ENCODE measurements at regions not wholly inside any gene's neighbourhood (a gene's known extent, or its start where the extent isn't known, plus 50 kb on each side); places are given as distances from the start of the nearest gene placed in this dataset.
"Not testable (repeated sequence)": the region's sequence is repeated elsewhere in the genome, so short reads cannot be mapped to it uniquely, and the experiment has no call there.

DNA sequence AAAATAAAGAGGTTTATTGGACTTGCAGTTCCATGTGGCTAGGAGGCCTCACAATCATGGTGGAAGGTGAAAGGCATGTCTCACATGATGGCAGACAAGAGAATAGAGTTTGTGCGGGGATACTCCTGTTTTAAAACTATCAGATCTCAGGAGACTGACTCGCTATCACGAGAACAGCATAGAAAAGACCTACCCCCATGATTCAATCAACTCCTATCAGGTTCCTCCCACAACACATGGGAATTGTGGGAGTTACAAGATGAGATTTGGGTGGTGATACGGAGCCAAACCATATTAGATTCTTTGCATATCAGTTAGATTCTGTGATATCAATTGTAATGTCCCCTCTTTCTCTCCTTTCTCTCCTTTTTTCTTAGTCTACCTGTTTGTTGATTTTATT, 1178.7 kb upstream of the LRRTM1 start:
- Mint-ChIP-seq H3K27ac (no peak overlapping the region), H3K4me1 (no peaks in the 10 kb centered on the region), H3K27me3 (no peaks in the 10 kb centered on the region), H3K9me3 (peaks cover 7% of the 10 kb centered on the region in 2 donors), H3K4me3 (no peak overlapping the region), H3K36me3 (no peaks in the 10 kb centered on the region)
- no peak for DNase-seq
- ATAC-seq (replicated peaks) = no peak

DNA sequence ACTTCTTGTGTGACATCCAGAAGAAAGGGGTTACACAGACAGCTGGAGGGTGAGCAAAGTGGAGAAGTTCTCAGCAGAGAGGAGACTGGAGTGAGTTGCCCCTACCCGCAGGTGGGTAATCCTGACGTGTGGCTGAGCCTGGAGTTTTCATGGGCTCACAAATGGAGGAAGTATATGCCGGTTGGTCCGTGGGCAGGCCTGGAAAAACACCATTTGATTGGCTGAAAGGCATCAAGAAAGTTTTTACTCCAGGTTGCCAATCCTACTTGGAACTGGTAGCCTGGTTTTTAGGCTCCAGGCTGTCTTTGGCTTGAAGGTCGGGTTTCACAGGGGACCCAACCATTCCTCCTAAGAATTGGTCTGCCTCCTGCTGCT, 1177.4 kb upstream of the LRRTM1 start:
- Mint-ChIP-seq H3K9me3 (peaks cover 8 to 9% of the 10 kb centered on the region in 2 donors), H3K4me1 (no peaks in the 10 kb centered on the region), H3K27me3 (no peaks in the 10 kb centered on the region), H3K4me3 (no peak overlapping the region), H3K27ac (no peak overlapping the region), H3K36me3 (no peaks in the 10 kb centered on the region)
- DNase-seq (no peak), ATAC-seq (replicated peaks) (no peak)

DNA sequence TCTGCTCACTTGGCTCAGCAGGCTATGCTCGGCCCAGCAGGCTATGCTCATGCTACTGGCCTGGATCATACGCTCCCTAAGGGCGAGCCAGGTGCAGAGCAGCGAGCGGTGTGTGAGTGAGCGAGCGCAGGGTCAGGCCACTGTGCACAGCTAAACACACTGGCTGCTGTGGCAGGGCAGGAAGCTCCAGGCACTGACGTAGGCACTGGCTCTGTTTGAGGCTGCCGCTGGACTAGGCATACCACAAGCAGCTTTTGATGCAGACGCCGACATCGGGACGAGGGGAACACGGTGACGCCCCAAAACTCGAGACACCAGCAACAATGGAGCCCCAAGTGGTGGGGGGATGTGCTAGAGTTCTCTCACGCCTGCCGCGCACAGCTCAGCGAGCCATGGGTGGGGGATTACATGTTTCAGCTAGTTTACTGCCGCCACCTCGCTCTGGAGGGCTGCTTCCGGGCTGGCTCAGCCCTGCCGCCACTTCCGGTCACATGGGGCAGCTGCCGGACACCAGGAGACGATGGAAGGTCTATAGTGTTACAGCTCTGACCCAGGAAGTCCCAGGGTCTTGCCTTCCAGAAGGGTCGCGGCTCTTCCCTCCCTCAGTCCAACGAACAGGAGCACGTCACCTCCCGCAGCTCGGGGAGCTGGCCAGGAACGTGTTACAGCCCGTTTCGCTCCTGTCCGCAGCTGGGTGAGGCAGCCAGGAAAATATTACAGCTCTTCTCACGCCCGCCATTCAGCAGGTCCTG, 1176.9 kb upstream of the LRRTM1 start:
- Mint-ChIP-seq H3K9me3 (peaks cover 4 to 9% of the 10 kb centered on the region in 2 donors), H3K27ac (no peak overlapping the region), H3K36me3 (no peaks in the 10 kb centered on the region), H3K4me3 (no peak overlapping the region), H3K27me3 (no peaks in the 10 kb centered on the region), H3K4me1 (no peaks in the 10 kb centered on the region)
- ATAC-seq (replicated peaks) (peak in 1 of 2 donors; percentile 23), DNase-seq (no peak)

DNA sequence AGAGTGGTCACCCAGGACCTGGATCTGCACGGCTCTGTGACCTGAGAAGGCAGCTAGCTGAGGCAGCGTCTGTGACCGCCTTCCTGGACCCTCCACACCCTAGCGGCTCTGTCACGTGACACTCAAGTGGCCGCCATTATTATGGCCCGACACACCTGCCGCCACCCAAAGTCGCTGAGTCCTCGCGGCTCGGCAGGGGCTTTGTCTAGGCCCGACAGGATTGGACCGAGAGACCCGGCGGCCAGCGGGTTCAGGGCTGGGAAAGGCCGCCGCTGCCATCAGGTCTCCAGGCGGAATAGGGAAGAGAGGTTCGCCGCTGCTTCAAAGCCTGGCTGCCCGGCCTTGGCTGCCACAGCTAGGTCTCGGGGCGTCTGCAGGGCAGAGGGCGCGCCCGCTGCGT, 1162.5 kb upstream of the LRRTM1 start:
- Mint-ChIP-seq H3K4me1 (no peaks in the 10 kb centered on the region), H3K9me3 (peaks cover 4 to 5% of the 10 kb centered on the region in 2 donors), H3K36me3 (no peaks in the 10 kb centered on the region), H3K27me3 (no peaks in the 10 kb centered on the region), H3K27ac (no peak overlapping the region), H3K4me3 (no peak overlapping the region)
- ATAC-seq (replicated peaks) (no peak), DNase-seq (no peak)

DNA sequence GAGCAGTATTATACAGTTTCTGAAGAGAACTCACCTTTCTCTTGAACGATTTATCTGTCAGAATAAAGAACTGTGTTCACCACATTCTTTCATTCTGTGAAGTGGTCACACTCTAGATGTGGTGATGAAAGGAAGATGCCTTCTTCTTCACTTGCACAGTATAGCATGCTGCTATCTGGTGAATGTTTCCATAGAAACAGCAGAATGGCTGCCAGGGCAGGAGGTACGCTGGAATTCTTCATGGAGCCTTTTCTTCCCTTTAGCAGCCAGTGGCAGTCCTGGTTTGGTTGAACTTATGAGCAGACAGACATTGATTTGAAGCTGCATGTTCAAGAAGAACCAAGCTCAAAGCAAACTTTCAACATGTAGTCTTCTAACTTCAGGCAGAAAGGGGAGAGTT, 1157.9 kb upstream of the LRRTM1 start:
- no peak for ATAC-seq (replicated peaks)
- Mint-ChIP-seq H3K9me3 (peaks cover 4 to 10% of the 10 kb centered on the region in 2 donors), H3K4me3 (no peak overlapping the region), H3K4me1 (no peaks in the 10 kb centered on the region), H3K27me3 (no peaks in the 10 kb centered on the region), H3K36me3 (no peaks in the 10 kb centered on the region), H3K27ac (no peak overlapping the region)
- DNase-seq = no peak

DNA sequence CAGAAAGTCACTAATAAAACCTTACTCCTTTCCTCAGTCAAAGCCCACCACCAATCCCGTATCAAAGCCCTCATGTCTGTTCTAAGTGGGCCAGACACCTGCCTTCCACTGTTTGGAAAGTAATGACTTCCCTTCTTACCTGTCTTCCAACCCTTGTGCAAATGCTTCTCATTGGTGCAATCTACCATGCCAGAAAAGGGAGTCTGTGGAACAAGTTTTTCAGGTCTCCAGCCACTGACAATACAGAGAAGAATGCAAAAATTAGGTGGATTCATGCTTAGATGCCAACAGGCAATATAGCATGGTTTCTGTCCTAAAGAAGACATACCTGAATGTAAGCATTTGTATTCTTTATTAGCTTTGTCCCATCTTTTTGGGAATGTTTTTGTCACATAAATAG, 1140.6 kb upstream of the LRRTM1 start:
- no peaks in the 10 kb centered on the region for H3K4me1 Mint-ChIP-seq
- H3K4me3 Mint-ChIP-seq = no peak overlapping the region
- H3K27ac Mint-ChIP-seq = no peak overlapping the region
- no peaks in the 10 kb centered on the region for H3K27me3 Mint-ChIP-seq
- ATAC-seq (replicated peaks) (no peak), DNase-seq (no peak)
- H3K9me3 Mint-ChIP-seq = peaks cover 6 to 10% of the 10 kb centered on the region in 2 donors
- H3K36me3 Mint-ChIP-seq = no peaks in the 10 kb centered on the region

DNA sequence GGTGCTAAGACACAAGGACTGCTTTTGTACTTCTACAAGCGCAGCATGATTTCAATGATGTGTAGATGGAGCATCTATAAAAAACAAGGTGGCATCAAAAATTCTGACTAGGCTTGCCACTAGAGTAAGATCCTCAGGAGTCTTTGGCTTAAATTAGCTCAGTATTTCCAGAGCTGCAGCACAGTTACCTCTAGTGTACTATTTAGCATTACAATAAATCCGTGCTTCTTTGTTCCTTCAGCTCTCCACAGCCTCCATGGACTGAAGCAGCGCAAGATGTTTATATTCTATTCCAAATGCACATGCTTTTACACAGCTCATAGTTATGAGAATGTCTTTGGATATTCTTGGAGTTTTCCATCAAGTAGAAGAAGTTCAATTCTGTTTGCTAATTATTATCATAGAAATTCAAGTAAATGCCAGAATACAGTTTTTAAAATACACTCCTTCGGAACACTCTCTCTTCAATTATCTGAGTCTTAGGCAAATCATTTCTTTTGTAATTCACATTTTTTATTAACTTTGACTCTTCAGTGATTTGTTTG, 1133.0 kb upstream of the LRRTM1 start:
- H3K27ac Mint-ChIP-seq = no peak overlapping the region
- no peak for ATAC-seq (replicated peaks)
- no peaks in the 10 kb centered on the region for H3K36me3 Mint-ChIP-seq
- H3K27me3 Mint-ChIP-seq = no peaks in the 10 kb centered on the region
- no peak for DNase-seq
- no peaks in the 10 kb centered on the region for H3K4me1 Mint-ChIP-seq
- H3K4me3 Mint-ChIP-seq = no peak overlapping the region
- peaks cover 5 to 8% of the 10 kb centered on the region in 2 donors for H3K9me3 Mint-ChIP-seq

DNA sequence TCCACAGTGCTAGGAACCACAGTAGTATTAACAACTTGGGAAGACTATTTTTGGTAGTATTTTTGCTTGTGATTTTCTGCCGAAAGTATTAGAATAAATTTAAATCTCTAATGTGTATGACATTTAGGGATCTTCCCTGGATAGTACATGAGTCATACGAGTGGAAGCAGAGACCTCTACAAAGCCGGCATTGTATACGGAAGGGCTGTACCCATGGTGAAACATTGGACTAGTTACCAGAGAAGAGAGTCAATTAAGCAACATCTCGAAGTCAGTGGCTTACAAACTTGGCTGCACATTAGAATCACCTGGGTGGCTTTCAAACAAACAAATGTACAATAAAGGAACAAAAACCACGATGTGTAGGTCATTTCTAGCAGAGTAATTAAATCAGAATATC, 1131.7 kb upstream of the LRRTM1 start:
- Mint-ChIP-seq H3K4me1 (no peaks in the 10 kb centered on the region), H3K4me3 (no peak overlapping the region), H3K27me3 (no peaks in the 10 kb centered on the region), H3K36me3 (no peaks in the 10 kb centered on the region), H3K27ac (no peak overlapping the region), H3K9me3 (peaks cover 4 to 5% of the 10 kb centered on the region in 2 donors)
- ATAC-seq (replicated peaks) (no peak), DNase-seq (no peak)

DNA sequence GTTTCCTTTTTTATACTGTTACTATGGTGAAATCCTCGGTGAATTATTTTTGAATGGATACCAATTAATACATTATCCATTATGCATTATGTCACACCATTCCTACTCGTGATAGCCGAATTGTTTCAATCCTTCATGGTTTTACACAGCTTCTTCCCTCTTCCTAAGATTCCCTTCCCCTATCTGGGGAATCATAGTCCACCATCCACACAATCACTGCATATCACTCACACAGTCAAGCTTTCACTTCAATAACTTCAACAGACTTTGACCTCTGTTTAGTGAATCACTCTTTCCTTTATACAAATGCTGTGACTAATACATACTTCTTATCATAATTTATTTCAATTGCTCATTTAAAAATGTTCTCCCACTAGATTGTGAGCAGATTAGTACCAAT, 1108.1 kb upstream of the LRRTM1 start:
- DNase-seq (no peak), ATAC-seq (replicated peaks) (no peak)
- no peaks in the 10 kb centered on the region for H3K4me1 Mint-ChIP-seq
- H3K9me3 Mint-ChIP-seq = no peaks in the 10 kb centered on the region
- no peak overlapping the region for H3K27ac Mint-ChIP-seq
- no peaks in the 10 kb centered on the region for H3K36me3 Mint-ChIP-seq
- H3K27me3 Mint-ChIP-seq = no peaks in the 10 kb centered on the region
- H3K4me3 Mint-ChIP-seq = no peak overlapping the region

DNA sequence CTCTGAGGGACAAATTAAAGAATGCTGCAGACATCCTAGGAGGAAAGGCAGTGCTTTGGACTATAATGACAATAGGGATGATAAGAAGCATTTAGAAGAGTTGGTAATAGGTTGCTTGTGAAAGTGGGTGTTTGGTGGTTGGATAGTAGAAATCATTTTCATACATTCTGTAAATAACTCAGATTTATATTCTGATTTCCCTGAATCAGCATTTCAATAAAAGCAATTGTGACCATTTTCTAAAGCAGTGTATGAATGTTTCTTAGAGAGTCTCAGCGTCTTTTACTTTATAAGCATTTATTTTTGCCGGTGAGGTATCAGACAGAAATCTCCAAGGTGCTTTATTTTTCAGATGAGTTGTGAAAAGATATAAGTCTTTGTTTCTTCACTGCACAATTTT, 1099.0 kb upstream of the LRRTM1 start:
- Mint-ChIP-seq H3K4me1 (no peaks in the 10 kb centered on the region), H3K9me3 (peaks cover 0 to 4% of the 10 kb centered on the region in 2 donors), H3K27ac (no peak overlapping the region), H3K27me3 (no peaks in the 10 kb centered on the region), H3K36me3 (no peaks in the 10 kb centered on the region), H3K4me3 (no peak overlapping the region)
- DNase-seq (no peak), ATAC-seq (replicated peaks) (no peak)

DNA sequence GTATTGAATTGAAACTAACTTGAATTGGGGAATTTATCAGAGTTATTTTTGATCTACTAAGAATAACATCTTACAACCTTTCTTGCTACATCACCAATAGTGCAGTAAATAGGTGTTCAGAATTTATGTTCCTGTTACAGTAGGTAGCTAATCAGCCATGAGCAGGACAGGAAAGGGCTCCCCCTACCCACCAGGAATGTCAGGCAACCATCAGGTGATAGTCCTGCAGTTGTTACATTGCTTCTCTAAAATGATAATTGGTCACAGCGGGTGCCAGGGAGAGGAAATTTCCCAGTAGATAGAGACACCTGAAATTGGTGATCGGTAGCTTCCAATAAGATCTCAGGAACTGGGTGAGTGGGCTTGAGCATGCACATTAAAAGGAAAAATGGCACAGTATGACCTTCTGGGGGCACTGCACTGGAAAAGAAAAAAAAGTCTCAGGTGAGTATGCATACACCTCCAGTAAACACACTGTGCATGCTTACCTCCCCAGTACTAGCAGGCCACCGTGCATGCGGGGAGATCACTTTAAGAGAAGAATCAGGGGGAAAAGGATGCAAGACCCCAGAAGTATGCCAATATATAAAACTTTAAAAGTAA, 1092.0 kb upstream of the LRRTM1 start:
- Mint-ChIP-seq H3K27ac (no peak overlapping the region), H3K27me3 (no peaks in the 10 kb centered on the region), H3K4me3 (no peak overlapping the region), H3K4me1 (no peaks in the 10 kb centered on the region), H3K36me3 (no peaks in the 10 kb centered on the region), H3K9me3 (peaks cover 0 to 9% of the 10 kb centered on the region in 2 donors)
- ATAC-seq (replicated peaks) = no peak
- no peak for DNase-seq

DNA sequence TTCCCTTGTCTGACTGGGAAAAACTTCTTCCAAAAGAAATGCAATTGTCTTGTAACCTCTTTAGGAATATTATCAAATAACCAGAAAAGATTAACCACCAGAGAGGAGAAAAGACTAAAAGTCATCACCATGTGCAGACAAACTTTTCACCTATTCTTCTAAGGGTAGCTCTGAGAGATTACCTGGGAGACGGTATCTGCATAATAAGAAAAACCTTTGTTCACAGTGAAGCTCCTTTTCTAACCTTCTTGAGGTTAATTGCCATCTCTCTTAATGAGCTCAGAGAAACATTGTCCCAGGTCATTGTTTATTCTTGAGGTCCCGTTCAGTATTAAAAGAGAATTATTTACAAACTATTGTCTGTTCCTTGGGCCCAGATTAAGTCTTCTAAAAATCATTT, 1091.2 kb upstream of the LRRTM1 start:
- no peaks in the 10 kb centered on the region for H3K36me3 Mint-ChIP-seq
- no peak overlapping the region for H3K27ac Mint-ChIP-seq
- ATAC-seq (replicated peaks) (no peak), DNase-seq (no peak)
- peaks cover 4 to 12% of the 10 kb centered on the region in 2 donors for H3K9me3 Mint-ChIP-seq
- no peak overlapping the region for H3K4me3 Mint-ChIP-seq
- H3K27me3 Mint-ChIP-seq = no peaks in the 10 kb centered on the region
- no peaks in the 10 kb centered on the region for H3K4me1 Mint-ChIP-seq

DNA sequence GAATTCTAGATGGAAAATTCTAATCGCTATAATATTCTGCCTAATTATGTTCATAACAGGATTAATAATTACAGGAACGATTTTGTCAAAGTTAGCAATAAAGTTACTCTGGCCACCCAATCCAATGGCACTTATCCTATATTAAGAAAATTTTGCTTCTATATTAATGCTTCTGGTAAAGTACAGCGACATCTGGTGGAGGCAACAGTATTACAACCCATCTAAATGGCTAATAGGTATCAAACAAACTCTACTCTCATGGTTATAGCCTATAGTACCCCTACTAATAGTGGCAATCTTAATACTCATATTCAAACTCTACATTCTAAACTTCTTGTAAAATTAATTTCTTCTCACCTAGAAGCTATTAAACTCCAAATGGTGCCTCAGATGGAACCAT, 1084.7 kb upstream of the LRRTM1 start:
- ATAC-seq (replicated peaks) (no peak), DNase-seq (no peak)
- Mint-ChIP-seq H3K27ac (no peak overlapping the region), H3K4me3 (no peak overlapping the region), H3K9me3 (peaks cover 13 to 23% of the 10 kb centered on the region in 2 donors), H3K36me3 (no peaks in the 10 kb centered on the region), H3K27me3 (no peaks in the 10 kb centered on the region), H3K4me1 (no peaks in the 10 kb centered on the region)

DNA sequence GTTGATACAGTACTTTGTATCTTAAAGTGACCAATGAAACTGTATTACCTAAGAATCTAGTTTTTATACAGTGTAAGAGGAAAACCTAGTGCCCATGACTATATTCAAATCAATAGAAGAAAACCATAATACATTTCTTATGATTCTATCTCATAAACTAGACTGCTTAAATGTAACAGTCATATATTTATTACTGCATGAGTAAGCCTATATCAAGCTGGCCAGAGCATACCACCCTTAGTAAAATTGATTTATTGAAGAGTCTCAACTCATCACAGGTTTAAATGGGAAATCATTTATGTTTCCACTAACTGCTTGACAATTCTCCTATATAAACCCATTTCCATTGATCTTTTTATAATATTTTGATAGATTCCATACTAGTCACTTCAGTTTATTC, 1059.2 kb upstream of the LRRTM1 start:
- Mint-ChIP-seq H3K27me3 (no peaks in the 10 kb centered on the region), H3K4me1 (no peaks in the 10 kb centered on the region), H3K36me3 (no peaks in the 10 kb centered on the region), H3K9me3 (peaks cover 8 to 15% of the 10 kb centered on the region in 2 donors), H3K4me3 (no peak overlapping the region), H3K27ac (no peak overlapping the region)
- no peak for DNase-seq
- ATAC-seq (replicated peaks) = no peak

DNA sequence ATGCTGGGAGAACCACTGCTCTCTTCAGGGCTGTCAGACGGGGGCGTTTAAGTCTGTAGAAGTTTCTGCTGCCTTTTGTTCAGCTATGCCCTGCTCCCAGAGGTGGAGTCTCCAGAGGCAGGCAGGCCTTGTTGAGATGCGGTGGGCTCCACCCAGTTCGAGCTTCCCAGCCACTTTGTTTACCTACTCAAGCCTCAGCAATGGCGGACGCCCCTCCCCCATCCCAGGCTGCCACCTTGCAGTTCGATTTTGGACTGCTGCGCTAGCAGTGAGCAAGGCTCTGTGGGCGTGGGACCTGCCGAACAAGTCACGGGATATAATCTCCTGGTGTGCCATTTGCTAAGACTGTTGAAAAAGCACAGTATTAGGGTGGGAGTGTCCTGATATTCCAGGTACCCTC, 1057.9 kb upstream of the LRRTM1 start:
- H3K27ac Mint-ChIP-seq; DNase-seq; H3K27me3 Mint-ChIP-seq; ATAC-seq (replicated peaks); H3K4me3 Mint-ChIP-seq; H3K4me1 Mint-ChIP-seq; H3K36me3 Mint-ChIP-seq: not testable (repeated sequence)
- H3K9me3 Mint-ChIP-seq = peaks cover 8 to 15% of the 10 kb centered on the region in 2 donors
